DND-41 (cell line): ENCODE measurements at regions not wholly inside any gene's neighbourhood (a gene's known extent, or its start where the extent isn't known, plus 50 kb on each side); places are given as distances from the start of the nearest gene placed in this dataset.
"Not testable (repeated sequence)": the region's sequence is repeated elsewhere in the genome, so short reads cannot be mapped to it uniquely, and the experiment has no call there.

Experiments used
- CTCF ChIP-seq: IDR thresholded peaks from 2 replicates; pipeline ENCODE4 v1.5.1; 2012; ENCODE audit warnings: borderline replicate concordance, low read length, moderate library complexity, mild to moderate bottlenecking; ENCODE audit not compliant: poor library complexity, severe bottlenecking; ENCODE audit errors: extremely low read depth
- EZH2 ChIP-seq: IDR thresholded peaks from 3 replicates; pipeline ENCODE4 v1.6.1; 2012; ENCODE audit warnings: borderline replicate concordance, low read depth, mild to moderate bottlenecking, moderate library complexity, low read length, inconsistent platforms; ENCODE audit not compliant: severe bottlenecking

- TF ChIP-seq CTCF, EZH2: not testable (repeated sequence)
These were observed 223.7 kb upstream of the VLDLR start for GRCh38 chr9:2397875-2398274.
